ENCODE measurements at regions not wholly inside any gene's neighbourhood (a gene's known extent, or its start where the extent isn't known, plus 50 kb on each side); places are given as distances from the start of the nearest gene placed in this dataset.

DNA sequence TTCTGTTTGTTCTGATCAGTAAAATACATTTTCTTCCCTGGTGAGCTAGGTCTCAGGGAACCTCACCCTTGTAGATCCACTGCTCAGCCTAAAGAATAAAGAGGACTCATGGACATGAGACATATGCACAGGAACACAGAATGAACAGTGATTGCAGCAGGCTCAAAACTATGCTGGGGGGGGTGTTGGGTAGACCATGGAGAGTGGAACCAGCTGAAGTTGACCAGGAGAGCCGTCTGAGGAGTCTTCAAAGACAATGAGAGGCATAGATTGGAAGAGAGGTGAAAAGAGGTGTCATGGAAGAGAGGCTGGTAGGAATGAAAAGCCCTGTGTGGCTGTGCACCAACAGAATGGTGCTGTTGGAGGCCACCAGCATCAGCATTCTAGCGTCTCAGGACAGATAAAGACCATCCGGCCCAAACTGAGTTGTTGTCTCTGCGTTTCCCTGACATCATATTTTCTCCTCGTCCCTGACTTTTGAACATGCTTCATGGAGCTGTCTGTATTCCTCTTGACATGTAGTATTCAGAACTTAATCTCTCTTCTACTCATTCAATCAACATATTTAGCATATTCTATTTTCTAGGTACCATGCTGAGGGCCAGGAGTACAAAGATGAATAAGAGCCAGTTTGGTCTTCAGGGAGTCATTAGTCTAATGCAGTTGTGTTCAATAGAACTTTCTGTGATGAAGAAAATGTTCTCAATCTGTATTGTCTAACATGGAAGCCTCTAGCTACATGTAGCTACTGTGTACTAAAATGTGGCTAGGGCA lies 331.8 kb downstream of the CYP26B1 start:
- TF ChIP-seq CTCF (IDR thresholded peaks at IDR 0.05; ENCODE audit: low read depth, low read length) (no peak), EZH2phosphoT487 (IDR thresholded peaks at IDR 0.05; ENCODE audit: low read depth) (no peak)
